ENCODE measurements at regions not wholly inside any gene's neighbourhood (a gene's known extent, or its start where the extent isn't known, plus 50 kb on each side); places are given as distances from the start of the nearest gene placed in this dataset.
"Not testable (repeated sequence)": the region's sequence is repeated elsewhere in the genome, so short reads cannot be mapped to it uniquely, and the experiment has no call there.

DNA sequence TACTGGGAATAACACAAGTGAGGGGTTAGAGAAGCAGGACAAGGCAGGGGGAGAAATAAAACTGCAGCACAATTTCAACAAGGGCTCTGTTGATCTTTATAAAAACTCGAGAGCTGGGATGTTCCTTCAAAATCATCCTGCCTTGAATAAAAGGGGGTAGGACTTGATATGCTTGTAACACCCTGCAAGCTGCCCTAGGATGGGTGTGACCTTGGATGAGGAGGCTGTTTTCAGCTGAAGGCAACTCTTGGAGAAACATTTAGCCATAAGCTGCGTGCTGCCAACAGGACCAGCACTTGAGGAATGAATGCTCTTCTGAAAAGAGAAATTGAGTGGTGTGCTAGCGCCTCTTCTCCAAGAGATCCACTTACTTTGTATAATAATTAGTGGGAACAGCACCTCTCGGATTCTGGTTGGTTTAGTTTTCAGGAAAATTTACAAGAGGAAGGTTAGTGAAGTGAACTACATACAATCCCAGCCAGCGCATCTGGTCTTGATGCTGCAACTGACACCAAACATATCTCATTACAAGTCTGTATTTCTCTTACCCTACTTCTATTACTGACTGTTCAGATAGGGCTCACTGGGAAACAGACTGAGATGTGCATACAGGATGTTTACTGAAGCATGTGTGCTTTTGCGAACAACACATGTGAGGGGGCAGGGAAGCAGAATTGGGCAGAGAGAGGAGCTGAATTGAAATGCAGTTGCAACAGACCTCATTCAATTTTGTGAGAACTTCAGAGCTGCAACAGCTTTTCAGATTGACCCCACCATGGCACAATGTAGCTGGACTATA lies 643.0 kb upstream of the GOLIM4 start:
- no peak for DNase-seq

DNA sequence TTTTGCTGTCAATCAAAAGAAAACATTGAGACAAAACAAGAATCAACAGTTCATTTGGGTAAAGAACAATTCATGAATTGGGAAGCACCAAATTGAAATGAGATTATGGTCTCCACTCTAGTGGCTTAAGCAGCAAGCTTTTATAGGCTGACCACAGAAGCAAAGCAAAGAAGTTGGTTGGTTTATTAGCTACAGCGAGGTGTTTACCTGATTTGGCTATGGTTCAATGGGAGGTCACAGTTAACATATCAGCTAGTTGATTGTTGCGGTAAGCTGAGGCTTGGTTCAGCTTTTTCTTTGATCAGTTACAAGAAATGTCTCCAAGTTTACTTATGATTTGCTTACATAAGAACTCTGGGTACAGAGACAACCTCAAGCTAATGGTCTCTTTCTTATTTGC lies 640.5 kb upstream of the GOLIM4 start:
- DNase-seq: no peak

DNA sequence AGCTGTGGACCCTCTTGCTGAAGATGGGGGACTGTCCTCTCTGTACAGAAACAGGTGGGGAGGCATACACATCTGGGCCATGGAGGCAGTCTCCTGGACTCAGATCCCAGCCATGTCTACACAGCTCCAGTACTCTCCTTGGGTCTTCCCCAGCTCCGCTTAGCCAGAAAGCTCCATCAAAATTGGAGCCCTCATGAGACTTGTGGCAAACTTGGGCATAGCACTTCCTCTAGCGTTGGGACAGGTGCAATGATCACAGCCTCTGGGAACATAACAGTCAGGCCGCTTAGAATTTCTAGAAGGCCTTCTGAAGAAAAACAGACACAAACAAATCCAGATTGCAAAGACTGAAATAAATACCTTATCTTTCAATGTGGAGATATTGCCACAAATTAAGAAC lies 634.3 kb upstream of the GOLIM4 start:
- no peak for DNase-seq

DNA sequence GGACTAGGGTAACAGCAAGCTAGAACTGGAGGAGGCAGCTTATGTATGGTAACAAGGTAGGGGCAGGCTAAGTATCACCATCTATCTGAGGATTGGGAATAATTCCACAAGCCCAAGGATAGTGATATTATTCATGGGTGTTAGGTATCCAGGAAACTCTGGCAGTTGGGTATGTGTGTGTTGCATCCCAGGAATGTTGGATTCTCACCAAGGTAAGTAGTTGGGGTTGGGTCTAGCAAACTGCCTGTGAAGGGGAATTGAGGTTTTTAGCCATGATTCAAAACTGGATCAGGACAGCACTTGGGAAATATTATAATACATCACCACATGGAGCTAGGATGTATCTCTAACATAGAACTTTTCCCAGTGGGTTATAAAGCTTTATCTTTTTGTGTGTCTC lies 626.4 kb upstream of the GOLIM4 start:
- no peak for DNase-seq

DNA sequence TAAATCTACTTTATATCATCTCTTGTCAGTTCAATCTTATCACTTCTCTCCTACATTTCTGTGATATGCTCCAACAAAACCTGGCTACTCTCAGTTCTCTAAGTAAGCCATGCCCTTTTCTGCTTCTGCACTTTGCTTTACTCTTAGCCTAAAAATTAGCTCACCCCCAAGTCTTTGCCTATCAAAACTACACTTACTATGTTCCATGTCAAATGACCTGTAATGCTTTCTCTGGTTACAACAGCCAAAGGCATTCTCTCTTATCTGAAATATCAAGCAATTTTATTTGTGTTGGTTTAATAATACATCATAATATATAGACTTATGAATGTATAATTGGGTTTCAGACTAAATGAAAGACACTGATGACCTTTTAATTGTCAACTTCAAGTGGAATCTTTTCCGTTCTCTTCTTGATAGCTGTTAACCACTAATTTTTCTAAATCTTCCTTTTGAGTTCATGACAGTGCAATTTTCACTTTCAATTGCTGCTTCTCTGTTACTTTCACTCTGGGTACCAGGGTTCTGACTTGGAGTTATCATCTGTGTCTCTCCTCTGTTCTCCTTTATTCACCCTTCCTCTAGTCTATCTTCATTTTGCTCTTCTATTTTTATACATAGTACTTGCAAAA lies 619.0 kb upstream of the GOLIM4 start:
- no peak for DNase-seq

DNA sequence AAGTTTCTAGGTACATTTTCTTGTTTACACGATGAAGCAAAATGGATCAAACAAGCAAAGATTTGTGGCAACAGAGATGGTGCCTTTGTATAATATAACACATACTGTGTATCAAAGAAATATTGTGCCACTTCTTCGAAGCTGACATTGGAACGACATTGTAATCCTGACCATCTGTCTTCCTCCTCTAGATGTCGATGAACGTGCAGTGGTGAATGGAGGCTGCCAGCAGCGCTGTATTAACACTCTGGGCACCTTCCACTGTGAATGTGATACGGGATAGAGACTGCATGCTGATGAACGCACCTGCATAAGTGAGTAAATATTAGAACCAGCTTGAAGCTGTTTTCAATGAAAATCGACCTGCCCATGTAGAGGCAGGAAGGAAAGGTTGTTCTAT lies 613.3 kb upstream of the GOLIM4 start:
- DNase-seq: peak in 1 of 2 experiments; percentile 58

DNA sequence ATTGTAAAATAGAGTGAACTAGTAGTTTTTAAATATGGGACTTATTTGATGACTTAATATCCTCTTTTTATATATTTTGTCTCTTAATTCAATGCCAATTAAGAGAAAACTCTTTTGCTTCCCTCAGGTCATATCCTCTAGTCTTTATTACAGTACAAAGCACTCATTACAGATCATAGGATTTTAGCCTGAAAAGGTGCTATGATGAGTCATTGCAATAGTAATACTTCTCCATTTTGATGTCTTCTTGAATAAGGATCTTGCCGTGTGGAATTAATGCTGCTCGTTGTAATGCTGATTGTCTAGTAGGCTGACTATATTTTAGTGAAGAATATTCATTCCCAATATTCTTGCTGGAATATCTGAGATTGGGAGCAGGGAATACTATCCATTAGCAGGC lies 612.2 kb upstream of the GOLIM4 start:
- DNase-seq: no peak

DNA sequence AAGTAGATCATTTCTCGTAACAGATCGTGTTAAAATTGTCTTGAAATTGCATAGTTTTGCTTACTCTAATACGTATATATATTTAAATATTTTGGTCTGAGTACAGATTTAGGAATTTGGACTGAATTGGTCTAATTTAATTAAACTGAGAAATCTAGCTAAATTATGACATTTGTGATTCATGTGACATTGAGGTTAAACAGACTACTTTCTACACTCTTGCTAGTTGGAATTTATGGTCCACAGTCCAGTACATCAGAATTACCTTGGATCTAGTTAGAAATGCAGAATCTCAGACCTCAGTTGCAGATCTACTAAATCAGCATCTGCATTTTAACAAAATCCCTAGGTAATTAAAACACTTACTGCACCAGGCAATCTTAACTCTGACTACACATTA lies 609.7 kb upstream of the GOLIM4 start:
- DNase-seq: no peak

DNA sequence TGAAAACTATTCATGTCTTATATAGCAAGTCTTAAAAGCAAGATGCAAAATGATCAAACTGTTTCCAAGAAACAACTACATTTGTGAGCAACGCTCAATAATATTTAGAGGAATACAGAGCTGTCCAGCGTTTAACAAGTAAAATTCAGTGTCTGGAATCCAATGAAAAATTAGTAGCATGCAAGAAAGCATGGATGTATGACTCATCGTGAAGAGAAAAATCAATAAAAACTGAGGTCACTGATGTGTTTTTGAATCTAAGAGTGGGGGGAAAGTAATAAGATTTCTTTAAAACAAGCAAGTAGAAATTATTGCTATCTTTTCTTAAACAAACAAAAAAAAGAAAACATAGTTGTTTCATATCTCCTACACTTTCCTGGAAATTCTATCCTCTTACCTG lies 600.3 kb upstream of the GOLIM4 start:
- no peak for DNase-seq

DNA sequence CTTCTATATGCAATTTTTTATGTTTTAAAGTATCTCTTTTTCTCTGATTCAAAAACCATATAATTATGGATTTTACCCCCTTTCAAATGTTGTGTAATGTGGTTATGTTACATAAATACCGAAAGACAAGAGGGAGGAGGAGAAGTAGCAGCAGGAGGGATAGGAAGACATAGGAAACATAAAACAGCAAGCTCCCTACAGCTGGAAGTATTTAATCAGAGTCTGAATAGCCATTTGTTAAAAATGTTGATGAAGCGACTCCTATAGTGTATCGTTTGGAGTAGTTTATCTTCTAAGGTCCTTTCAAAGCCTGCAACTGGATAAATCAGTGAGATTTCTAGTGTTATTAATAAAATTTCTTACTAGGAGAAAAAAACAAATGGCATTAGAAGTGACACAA lies 598.1 kb upstream of the GOLIM4 start:
- DNase-seq: no peak

DNA sequence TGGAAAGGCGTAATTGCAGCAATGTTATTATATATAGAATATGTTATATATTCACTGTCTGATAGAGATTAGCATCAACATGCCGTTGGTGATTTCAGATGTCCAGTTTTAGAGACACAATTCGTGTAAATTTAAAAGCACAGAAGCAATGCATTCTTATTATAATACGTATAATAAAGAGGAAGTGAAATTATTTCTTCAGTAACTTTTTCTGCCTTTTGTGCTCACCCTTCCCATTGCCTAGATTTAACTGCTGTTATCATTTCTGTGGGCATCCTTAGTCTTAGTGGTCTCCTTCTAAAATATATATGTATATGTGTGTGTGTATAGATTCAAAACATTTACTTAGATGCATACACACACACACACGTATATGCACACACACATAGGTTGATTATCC lies 592.5 kb upstream of the GOLIM4 start:
- DNase-seq: no peak

DNA sequence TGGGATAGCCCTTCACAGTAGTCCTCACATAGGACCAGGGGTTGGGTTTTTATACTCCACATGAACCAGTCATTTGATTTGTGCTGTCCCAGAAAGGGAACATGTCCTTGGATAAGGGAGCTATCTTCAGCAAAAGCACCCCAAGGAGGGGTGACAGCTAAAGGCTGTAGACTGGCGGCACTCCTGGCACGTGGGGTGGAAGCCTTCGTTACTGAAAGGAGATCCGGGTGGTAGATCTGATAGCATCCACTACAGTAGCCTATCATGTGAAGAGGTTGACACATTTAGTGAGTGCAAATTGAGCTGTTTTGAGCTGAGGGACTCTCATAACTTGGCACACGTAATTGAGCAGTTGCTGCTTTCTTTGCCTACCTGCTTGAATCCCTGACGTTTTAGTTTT lies 588.8 kb upstream of the GOLIM4 start:
- DNase-seq: no peak

DNA sequence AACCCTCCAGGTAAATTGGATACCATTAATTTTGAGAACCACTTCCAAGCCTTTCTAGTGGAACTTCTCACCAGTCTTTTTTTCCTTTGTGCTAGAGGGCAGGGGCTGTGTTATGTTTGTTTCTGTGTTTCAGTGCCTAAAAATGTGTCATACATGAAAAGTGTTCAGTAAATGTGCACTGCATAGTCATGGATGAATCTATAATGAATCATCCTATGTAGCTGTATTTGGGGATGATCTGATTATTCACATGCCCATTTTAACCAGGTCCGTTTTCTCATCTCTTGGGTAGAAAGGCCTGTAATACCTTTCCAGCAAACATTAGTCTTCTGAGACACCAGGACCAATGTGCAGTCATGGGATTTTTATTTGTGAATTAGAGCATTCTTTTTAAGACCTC lies 583.0 kb upstream of the GOLIM4 start:
- no peak for DNase-seq

DNA sequence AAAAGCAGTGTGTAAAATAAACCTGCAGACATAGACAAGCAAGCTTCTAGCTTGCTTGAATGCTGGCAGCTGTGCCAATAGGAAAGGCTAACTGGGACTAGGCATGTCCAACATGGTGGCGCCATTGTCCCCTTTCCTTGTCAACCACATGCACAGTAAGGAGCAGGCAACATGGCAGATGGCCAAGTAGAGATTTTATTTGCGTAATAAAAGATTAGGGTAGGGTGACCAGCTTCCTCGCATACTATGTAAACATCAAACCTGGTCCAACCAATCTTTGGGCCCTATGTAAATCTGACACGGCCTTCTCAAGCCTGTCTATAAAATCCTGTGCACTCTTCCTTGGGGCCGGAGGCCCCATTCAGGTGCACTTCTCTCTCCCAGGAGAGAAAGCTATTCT lies 575.4 kb upstream of the GOLIM4 start:
- DNase-seq: no peak

DNA sequence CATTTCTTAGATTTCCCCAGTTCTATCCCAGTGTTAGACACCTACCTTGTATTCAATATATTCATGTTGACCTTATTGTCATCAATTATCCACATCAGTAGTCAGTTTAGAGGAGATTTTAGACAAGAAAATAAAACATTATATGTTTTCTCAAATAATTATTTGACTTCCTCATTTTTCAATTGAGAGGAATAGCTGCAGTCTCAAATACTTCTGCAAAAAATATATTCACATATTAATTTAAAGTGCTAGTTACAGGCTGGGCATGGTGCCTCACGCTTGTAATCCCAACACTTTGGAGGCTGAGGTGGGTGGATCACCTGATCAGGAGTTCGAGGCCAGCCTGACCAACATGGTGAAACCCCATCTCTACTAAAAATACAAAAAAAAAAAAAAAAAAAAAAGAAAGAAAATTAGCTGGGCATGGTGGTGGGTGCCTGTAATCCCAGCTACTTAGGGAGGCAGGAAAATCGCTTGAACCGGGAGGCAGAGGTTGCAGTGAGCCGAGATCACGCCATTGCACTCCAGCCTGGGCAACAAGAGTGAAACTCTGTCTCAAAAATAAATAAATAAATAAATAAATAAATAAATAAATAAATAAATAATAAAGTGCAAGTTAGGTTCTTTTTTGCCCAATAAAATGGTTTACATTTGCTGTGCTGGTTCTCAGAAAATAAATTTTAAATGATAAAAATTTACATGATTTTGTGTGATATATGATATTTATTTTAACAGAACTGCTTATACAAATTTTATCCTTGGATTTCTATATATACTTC lies 565.3 kb upstream of the GOLIM4 start:
- DNase-seq: not testable (repeated sequence)

DNA sequence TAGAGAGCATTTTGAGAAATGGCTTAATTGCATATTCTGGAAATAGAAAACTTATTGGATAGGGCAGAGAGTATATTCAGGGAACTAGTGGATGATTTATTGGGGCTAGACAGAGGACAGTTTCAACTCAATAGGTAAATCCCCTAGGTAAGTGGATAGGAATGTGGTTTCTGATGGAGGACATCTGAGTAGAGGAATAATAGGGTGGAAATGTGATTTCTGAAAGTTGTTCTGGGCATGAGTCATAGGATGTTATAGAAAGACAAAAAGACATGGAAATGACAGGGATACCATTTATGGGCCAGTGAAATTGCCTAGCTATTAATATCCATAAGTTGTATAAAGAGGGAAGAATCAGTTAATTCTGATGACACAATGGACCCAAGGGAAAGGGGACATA lies 563.3 kb upstream of the GOLIM4 start:
- no peak for DNase-seq

DNA sequence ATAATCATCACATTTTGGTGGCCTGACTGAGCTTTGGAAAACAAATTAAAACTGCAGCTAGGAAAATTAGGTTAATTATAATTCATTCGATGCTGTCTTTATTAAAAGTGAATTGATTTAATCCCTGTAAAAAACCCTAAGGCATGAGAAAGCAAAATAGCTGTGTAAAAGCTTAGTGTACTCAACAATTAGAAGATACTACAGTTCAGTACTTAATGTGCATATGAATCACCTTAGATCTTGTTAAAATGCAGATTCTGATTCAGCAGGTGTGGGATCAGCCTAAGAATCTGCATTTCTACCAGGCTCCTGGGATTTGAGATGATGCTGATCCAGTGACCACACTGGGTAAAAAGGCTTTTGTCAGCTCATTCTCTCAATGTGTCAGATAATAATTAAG lies 559.9 kb upstream of the GOLIM4 start:
- DNase-seq: no peak

DNA sequence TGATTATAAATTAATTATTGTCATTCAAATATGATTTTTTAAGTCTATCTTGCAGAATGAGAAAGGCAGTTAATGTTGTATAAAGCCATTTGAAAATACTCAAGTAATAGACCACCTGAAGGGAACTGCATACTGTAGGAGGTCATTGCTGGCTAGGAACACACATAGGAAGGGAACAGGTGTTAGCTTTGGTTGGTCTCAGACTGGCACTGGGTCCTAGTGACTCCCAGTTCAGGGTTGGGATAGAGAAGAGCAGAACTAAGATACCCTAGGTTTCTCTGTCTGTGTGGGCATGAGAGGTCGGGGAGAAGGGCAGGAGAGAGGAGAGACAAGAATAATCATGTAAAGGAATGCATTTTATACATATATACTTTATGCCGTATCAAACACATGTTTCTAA lies 559.0 kb upstream of the GOLIM4 start:
- DNase-seq: no peak

DNA sequence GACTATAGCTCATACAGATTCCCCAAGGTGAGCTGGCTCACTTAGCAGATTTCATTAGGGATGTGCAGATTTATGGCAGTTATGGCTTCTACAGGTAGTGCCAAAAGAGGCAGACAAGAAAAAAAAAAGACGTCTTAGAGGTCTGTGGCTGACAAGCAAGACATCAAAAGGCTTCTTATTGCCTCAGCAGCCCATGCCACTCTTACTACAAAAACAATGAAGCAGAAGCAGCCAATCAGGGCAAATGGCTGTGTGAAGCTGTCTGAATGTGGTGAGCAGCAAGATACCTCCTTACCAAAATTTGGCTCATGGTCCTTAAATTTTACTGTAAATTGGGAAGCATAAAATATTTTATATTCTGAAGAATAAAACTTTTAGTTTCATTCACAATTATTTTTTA lies 557.5 kb upstream of the GOLIM4 start:
- no peak for DNase-seq

DNA sequence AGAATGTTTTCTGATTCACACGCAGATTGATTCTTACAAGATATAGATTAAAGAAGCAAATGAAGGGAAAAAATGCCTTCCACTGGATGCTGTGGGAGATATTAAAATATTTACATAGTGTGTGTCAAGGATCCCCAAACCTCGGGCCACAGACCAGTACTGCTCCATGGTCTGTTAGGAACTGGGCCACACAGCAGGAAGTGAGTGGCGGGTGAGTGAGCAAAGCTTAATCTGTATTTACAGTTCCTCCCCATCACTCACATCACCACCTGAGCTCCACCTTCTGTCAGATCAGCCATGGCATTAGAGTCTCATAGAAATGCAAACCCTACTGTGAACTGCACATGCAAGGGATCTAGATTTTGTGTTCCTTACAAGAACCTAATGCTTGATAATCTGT lies 552.6 kb upstream of the GOLIM4 start:
- DNase-seq: no peak

DNA sequence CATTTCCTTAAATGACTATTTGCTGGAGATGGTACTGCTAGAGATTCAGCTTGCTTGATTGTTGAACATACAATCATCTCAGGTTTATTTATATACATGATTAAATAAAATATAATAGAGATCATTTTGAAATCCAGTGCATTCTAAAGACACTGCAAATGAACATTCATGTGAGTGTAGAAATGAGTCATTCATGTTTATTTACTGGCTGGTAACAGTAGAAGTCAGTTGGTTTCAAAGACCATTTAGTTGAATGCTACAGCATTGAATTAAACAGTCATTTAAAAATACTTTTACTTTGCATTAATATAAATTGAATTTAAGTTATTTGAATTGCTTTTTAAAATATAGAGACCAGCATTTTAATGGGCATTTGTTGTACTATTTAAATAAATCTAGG lies 551.9 kb upstream of the GOLIM4 start:
- DNase-seq: no peak

DNA sequence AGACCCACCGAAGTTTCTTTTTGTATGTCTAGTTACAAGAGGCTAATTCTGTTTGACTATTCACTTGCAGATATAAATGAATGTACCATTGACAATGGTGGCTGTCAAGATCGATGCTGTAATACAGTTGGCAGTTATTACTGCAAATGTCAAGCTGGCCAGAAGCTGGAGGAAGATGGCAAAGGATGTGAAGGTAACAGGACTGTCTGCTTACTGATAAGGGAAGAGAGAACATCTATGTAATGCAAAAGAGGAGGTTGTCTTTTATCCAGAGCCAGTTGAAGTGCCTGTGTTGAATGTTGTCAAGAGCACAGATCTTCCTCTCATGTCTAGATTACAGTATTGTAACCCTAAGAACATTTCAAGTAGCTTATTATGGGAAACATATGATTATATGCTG lies 549.5 kb upstream of the GOLIM4 start:
- no peak for DNase-seq

DNA sequence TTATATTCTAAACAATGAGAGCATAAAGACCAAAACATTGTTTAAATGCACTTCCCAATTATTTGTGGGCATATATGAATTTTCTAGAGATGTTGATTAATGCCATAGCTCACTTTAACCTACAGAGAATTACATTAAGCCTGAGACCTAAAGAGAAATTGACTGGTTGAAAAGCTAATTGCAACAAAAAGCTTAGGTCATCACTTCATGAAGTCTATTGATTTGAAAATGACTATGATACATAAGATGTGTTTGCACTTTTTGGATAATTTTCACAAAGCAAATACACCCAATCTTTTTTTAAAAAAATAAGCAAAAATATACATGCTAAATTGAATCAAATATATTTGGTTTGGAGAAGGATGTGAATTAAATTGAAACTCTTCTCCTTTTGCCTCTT lies 532.8 kb upstream of the GOLIM4 start:
- DNase-seq: no peak

DNA sequence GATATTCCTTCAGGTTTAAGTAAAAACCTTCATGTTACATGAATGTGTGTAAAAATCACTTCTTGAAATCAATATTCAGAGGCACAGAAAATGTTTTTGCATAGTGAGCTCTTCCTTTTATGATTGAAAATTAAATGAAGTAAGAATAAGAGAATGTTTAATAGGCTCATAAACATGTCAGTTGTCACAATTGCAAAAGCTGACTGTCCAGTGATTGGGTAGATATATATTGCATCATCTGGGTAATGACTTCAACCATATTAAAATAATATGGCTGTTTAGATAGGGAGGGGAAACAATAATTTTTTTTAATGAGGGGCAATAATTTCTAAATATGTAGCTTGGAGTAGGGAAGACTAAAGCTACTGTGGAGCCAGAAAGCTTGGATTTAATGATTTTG lies 529.8 kb upstream of the GOLIM4 start:
- no peak for DNase-seq
